Gastrocnemius medialis (tissue), 4 donors: ENCODE measurements at regions not wholly inside any gene's neighbourhood (a gene's known extent, or its start where the extent isn't known, plus 50 kb on each side); places are given as distances from the start of the nearest gene placed in this dataset.

Experiments used
- ATAC-seq, 2 donors: fragments of 150-250 bp; one replicate each; pipeline ENCODE4 v1.9.1; 2016
- DNase-seq, 2 donors: peaks; one replicate each; pipeline ENCODE4 v3.0.0-alpha.2; 2019
- H3K27ac ChIP-seq, 4 donors: fragments of 200-600 bp; sonication (generic); 1 replicate in 1 of 4; 2 replicates in 3 of 4; pipeline ENCODE4 v1.5.1; 2016 to 2018; ENCODE audit warnings: mild to moderate bottlenecking in 2 of 4, moderate library complexity in 1 of 4
- H3K27me3 ChIP-seq, 3 donors: fragments of 200-600 bp; sonication (generic) in 2 of 3; 1 replicate in 1 of 3; 2 replicates in 2 of 3; pipeline versions ENCODE4 v1.5.1 to v1.6.0; 2016 to 2019; ENCODE audit warnings: mild to moderate bottlenecking in 1 of 3, moderate library complexity in 1 of 3
- H3K36me3 ChIP-seq, 2 donors: fragments of 200-600 bp; sonication (generic) in 1 of 2; one replicate each; pipeline ENCODE4 v1.5.1; 2017 to 2018
- H3K4me1 ChIP-seq, 2 donors: fragments of 200-600 bp; sonication (generic) in 1 of 2; one replicate each; pipeline ENCODE4 v1.5.1; 2016 to 2017; ENCODE audit warnings: mild to moderate bottlenecking in 2 of 2
- H3K4me3 ChIP-seq, 4 donors: fragments of 200-600 bp; sonication (generic) in 3 of 4; 1 replicate in 1 of 4; 2 replicates in 3 of 4; pipeline ENCODE4 v1.5.1; 2016 to 2019; ENCODE audit warnings: mild to moderate bottlenecking in 2 of 4
- H3K9me3 ChIP-seq, 3 donors: fragments of 200-600 bp; sonication (generic) in 2 of 3; 1 replicate in 1 of 3; 2 replicates in 2 of 3; pipeline ENCODE4 v1.5.1; 2016 to 2019
- POLR2A ChIP-seq, 2 donors: fragments of 450-650 bp; IDR thresholded peaks; one replicate each; pipeline ENCODE4 v1.6.1; 2017; ENCODE audit warnings: antibody characterized with exemption in 2 of 2, mild to moderate bottlenecking in 2 of 2, moderate library complexity in 2 of 2
- in situ Hi-C, 4 donors: fragments of 200-750 bp; cut with MboI; loops; one replicate each; pipeline versions ENCODE4 v1.15.0 to v1.8.0; 2017; ENCODE audit warnings: low sequenced_read_pairs in 4 of 4
- intact Hi-C: fragments of 100-400 bp; cut with DNase I; formaldehyde crosslinking; loops from one replicate; pipeline ENCODE4 v1.15.1; 2023; ENCODE audit warnings: low total_unique reads
- TF ChIP-seq, protein P1 (sequence below), 5 experiments: fragments of 450-650 bp in 3 of 5; fragments of 200-600 bp in 2 of 5; sonication (generic) in 2 of 5; IDR thresholded peaks in 4 of 5; conservative IDR thresholded peaks in 1 of 5; 1 replicate in 4 of 5; 2 replicates in 1 of 5; pipeline ENCODE4 v1.5.1; 2016 to 2019; ENCODE audit warnings: antibody characterized with exemption in 5 of 5, mild to moderate bottlenecking in 3 of 5, moderate library complexity in 3 of 5

DNA sequence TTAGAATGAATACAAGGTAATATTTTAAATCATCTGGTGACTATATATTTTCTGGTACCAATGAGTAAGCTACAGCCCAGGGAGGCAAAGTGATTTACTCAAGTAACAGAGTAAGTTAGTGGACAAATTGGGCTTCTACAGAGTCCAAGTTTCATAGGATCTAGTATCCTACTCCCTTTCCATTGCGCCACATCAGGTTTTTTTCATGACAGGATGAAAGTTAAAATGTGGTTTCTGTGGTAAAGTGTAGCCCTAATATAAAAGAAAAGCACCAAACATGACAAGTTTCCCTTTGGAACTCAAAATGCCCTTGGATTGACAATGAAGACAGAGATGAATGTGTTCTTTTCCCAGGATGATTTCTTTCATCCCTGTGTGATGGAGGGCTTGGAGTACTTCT, 350.8 kb upstream of the ZNF385D start:
- ATAC-seq (no peak), DNase-seq (no peak)
- intact Hi-C loops (no loop called here), in situ Hi-C loops (loop anchor here in 1 of 4 donors (25.0 kb wide), 2 partner anchors 1590 to 1765 kb away; no protein-coding TSS in a partner anchor)
- Histone ChIP-seq H3K27ac (no peak overlapping the region), H3K36me3 (no peaks in the 10 kb centered on the region), H3K4me1 (peaks cover 3 to 4% of the 10 kb centered on the region in 2 donors), H3K9me3 (no peaks in the 10 kb centered on the region), H3K4me3 (no peak overlapping the region), H3K27me3 (no peaks in the 10 kb centered on the region)
- TF ChIP-seq, protein P1, sequence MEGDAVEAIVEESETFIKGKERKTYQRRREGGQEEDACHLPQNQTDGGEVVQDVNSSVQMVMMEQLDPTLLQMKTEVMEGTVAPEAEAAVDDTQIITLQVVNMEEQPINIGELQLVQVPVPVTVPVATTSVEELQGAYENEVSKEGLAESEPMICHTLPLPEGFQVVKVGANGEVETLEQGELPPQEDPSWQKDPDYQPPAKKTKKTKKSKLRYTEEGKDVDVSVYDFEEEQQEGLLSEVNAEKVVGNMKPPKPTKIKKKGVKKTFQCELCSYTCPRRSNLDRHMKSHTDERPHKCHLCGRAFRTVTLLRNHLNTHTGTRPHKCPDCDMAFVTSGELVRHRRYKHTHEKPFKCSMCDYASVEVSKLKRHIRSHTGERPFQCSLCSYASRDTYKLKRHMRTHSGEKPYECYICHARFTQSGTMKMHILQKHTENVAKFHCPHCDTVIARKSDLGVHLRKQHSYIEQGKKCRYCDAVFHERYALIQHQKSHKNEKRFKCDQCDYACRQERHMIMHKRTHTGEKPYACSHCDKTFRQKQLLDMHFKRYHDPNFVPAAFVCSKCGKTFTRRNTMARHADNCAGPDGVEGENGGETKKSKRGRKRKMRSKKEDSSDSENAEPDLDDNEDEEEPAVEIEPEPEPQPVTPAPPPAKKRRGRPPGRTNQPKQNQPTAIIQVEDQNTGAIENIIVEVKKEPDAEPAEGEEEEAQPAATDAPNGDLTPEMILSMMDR (IDR thresholded peaks at IDR 0.05 in 4 of 5, conservative IDR thresholded peaks at IDR 0.05 in 1 of 5) = no peak
- TF ChIP-seq POLR2A (IDR thresholded peaks at IDR 0.05) = no peak

DNA sequence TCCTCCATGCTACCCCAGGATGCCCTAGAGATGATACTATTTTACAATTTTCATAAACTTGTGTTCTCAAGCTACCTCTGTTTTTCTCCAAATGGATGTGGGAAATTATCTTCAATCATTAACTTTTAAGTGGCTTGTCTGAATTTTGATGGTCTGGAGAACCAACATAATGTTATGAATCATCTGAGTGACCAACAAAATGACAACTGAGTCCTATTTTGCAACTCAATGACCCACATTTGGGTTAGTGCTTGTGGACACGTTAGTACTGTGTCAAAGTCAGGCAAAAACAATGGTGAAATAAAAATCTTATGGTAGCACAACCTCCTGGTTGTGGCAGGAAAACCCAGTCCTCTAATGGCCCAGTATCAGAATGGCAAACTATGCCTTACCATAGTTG, 352.4 kb upstream of the ZNF385D start:
- Histone ChIP-seq H3K27ac (no peak overlapping the region), H3K9me3 (no peaks in the 10 kb centered on the region), H3K36me3 (no peaks in the 10 kb centered on the region), H3K4me3 (no peak overlapping the region), H3K4me1 (peaks cover 3 to 4% of the 10 kb centered on the region in 2 donors), H3K27me3 (no peaks in the 10 kb centered on the region)
- TF ChIP-seq, protein P1 (IDR thresholded peaks at IDR 0.05 in 4 of 5, conservative IDR thresholded peaks at IDR 0.05 in 1 of 5) = no peak
- TF ChIP-seq POLR2A (IDR thresholded peaks at IDR 0.05) = no peak
- ATAC-seq = no peak
- no peak for DNase-seq
- in situ Hi-C loops = loop anchor here in 1 of 4 donors (25.0 kb wide), 2 partner anchors 1591 to 1766 kb away; no protein-coding TSS in a partner anchor
- intact Hi-C loops = no loop called here

DNA sequence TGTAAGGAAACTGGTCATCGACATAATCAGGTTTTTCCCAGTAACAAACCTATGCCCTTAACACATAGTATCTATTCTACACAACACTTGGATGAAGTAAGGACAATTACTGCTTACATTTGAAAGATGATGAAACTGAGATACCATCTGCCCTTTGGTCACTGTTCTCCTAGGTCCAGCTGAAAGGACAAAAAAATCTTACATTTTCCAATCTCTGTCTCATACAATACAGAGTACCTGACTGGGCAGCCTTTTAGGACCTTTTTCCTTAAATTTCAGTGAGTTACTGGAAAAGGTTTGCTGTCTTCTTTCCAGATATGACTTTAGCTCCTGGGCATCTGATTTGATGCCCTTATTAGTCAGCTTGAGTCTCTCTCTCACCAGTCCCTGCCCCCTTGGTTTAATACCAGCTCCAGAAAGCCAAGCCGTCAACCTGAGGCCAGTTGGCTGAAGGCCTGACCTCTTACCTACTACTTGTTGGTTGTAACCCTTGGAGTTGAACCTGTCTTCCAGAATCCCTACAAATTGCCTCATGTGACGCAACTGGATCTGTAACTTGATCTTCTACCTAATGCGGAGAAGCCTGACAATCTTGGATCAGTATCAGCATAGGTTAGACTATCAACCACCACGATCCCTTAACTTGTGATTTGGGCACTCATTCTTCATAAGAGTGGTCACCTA, 355.3 kb upstream of the ZNF385D start:
- no peak for TF ChIP-seq POLR2A (IDR thresholded peaks at IDR 0.05)
- TF ChIP-seq, protein P1 (IDR thresholded peaks at IDR 0.05 in 4 of 5, conservative IDR thresholded peaks at IDR 0.05 in 1 of 5) = no peak
- Histone ChIP-seq H3K4me3 (no peak overlapping the region), H3K27ac (no peak overlapping the region), H3K36me3 (no peaks in the 10 kb centered on the region), H3K27me3 (no peaks in the 10 kb centered on the region), H3K9me3 (no peaks in the 10 kb centered on the region), H3K4me1 (peaks cover 3 to 4% of the 10 kb centered on the region in 2 donors)
- in situ Hi-C loops (loop anchor here in 1 of 4 donors (25.0 kb wide), 2 partner anchors 1594 to 1769 kb away; no protein-coding TSS in a partner anchor), intact Hi-C loops (no loop called here)
- no peak for DNase-seq
- ATAC-seq = no peak

DNA sequence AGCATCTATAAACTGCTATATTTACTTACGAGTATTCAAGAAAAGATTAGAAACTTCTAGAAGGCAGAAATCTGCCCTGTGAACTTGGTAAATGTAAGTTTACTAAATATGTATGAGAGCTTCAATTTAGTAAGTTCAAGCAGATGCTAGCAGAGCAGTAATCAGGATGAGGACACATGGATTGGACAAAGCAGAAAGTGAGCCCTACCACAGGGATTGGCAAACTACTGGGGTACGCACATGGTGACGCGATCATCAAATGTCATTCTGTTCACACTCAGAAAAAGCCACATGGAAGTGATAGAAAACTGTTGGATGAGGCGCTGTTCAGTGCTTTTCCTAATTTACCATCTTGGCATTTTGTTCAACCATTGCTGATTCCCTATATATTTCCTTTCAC, 360.2 kb upstream of the ZNF385D start:
- Histone ChIP-seq H3K4me1 (peaks cover 1 to 3% of the 10 kb centered on the region in 2 donors), H3K4me3 (no peak overlapping the region), H3K27me3 (no peaks in the 10 kb centered on the region), H3K9me3 (no peaks in the 10 kb centered on the region), H3K36me3 (no peaks in the 10 kb centered on the region), H3K27ac (no peak overlapping the region)
- no peak for ATAC-seq
- no peak for DNase-seq
- in situ Hi-C loops (loop anchor here in 1 of 4 donors (25.0 kb wide), 2 partner anchors 1599 to 1774 kb away; no protein-coding TSS in a partner anchor), intact Hi-C loops (loop anchor here (10.0 kb wide), 1 partner anchor 1776 kb away; no protein-coding TSS in a partner anchor)
- TF ChIP-seq POLR2A (IDR thresholded peaks at IDR 0.05) = no peak
- TF ChIP-seq, protein P1 (IDR thresholded peaks at IDR 0.05 in 4 of 5, conservative IDR thresholded peaks at IDR 0.05 in 1 of 5) = no peak
